ENCODE measurements at regions not wholly inside any gene's neighbourhood (a gene's known extent, or its start where the extent isn't known, plus 50 kb on each side); places are given as distances from the start of the nearest gene placed in this dataset.

DNA sequence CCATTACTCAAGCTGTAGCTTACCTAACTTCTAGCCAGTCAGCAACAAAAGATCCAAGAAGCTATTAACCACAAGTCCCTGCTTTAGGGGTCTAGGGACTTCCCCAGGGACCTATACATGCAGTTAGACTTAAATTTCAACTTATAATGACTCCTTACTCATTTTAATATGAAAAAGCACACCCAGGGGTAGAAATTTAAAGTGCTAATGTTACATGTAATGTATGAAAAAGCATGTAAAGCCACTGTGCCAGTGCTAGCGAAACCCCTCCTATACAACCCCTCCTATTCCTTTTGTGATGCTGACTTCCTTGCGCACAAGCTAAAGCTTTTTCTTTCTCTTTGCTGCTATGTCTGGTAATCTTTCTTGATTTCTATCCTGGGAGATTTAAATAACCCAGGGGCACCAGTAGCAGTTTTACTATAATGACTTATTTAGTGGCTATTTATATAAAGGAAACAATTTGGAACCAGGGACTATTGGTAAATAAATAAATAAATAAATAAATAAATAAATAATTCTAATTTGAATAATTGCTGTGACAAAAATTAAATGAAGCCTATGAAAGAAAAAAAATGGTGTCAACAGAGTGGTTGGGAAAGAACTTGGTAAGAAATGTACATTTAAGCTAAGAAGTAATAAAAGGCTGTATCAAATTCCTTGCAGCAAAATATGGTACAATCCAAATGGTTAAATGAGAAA lies 110.5 kb upstream of the MAGI2 start:
- TF ChIP-seq, protein P1, sequence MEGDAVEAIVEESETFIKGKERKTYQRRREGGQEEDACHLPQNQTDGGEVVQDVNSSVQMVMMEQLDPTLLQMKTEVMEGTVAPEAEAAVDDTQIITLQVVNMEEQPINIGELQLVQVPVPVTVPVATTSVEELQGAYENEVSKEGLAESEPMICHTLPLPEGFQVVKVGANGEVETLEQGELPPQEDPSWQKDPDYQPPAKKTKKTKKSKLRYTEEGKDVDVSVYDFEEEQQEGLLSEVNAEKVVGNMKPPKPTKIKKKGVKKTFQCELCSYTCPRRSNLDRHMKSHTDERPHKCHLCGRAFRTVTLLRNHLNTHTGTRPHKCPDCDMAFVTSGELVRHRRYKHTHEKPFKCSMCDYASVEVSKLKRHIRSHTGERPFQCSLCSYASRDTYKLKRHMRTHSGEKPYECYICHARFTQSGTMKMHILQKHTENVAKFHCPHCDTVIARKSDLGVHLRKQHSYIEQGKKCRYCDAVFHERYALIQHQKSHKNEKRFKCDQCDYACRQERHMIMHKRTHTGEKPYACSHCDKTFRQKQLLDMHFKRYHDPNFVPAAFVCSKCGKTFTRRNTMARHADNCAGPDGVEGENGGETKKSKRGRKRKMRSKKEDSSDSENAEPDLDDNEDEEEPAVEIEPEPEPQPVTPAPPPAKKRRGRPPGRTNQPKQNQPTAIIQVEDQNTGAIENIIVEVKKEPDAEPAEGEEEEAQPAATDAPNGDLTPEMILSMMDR (IDR thresholded peaks at IDR 0.05; ENCODE audit: borderline replicate concordance, extremely low read depth, insufficient read depth): no peak
- H3K36me3 ChIP-seq (ENCODE audit: control insufficient read depth in 2 of 3, insufficient read depth in 3 of 3, low read length in 3 of 3): no peaks in the 10 kb centered on the region
- no peak overlapping the region for H3K4me3 ChIP-seq (ENCODE audit: low read length in 3 of 3)
- no peaks in the 10 kb centered on the region for H3K27me3 ChIP-seq (ENCODE audit: control insufficient read depth, insufficient read depth, low read length)
- H3K9ac ChIP-seq (ENCODE audit: low read length in 3 of 3): no peak overlapping the region
- FAIRE-seq (no peak), DNase-seq (no peak)
- H3K9me3 ChIP-seq (ENCODE audit: control insufficient read depth in 2 of 3, insufficient read depth in 1 of 3, low read length in 3 of 3): no peaks in the 10 kb centered on the region
- no peak overlapping the region for H3K27ac ChIP-seq (ENCODE audit: low read depth in 2 of 2, low read length in 2 of 2)
- intact Hi-C loops (cut with DNase I): no loop called here
- H3K4me1 ChIP-seq (ENCODE audit: control insufficient read depth in 2 of 3, insufficient read depth in 2 of 3, low read depth in 1 of 3, low read length in 3 of 3): no peaks in the 10 kb centered on the region

DNA sequence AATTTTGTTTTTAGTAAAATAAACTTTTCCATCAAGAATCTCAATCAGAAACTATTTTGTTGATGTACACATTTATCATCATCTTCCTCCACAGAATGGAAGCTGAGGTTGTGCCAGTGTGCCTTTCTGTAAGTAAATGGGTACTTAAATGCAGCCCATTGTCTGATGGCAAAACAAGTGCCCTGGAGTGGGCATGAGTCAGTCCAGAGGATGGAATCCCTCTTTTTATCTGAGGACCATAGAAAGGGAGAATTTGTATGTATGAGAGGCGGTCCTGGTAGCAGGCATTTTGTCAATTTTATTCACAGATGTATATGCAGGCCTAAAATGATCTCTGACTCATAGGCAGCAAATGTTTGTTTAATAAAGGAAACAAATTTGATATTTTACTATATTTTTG lies 102.1 kb upstream of the MAGI2 start:
- H3K27me3 ChIP-seq (ENCODE audit: control insufficient read depth, insufficient read depth, low read length): no peaks in the 10 kb centered on the region
- H3K4me1 ChIP-seq (ENCODE audit: control insufficient read depth in 2 of 3, insufficient read depth in 2 of 3, low read depth in 1 of 3, low read length in 3 of 3): no peaks in the 10 kb centered on the region
- H3K27ac ChIP-seq (ENCODE audit: low read depth in 2 of 2, low read length in 2 of 2): no peak overlapping the region
- no peaks in the 10 kb centered on the region for H3K9me3 ChIP-seq (ENCODE audit: control insufficient read depth in 2 of 3, insufficient read depth in 1 of 3, low read length in 3 of 3)
- TF ChIP-seq, protein P1 (IDR thresholded peaks at IDR 0.05; ENCODE audit: borderline replicate concordance, extremely low read depth, insufficient read depth): no peak
- no peak overlapping the region for H3K4me3 ChIP-seq (ENCODE audit: low read length in 3 of 3)
- FAIRE-seq: no peak
- no peak for DNase-seq
- H3K36me3 ChIP-seq (ENCODE audit: control insufficient read depth in 2 of 3, insufficient read depth in 3 of 3, low read length in 3 of 3): no peaks in the 10 kb centered on the region
- no peak overlapping the region for H3K9ac ChIP-seq (ENCODE audit: low read length in 3 of 3)
- intact Hi-C loops (cut with DNase I): no loop called here

DNA sequence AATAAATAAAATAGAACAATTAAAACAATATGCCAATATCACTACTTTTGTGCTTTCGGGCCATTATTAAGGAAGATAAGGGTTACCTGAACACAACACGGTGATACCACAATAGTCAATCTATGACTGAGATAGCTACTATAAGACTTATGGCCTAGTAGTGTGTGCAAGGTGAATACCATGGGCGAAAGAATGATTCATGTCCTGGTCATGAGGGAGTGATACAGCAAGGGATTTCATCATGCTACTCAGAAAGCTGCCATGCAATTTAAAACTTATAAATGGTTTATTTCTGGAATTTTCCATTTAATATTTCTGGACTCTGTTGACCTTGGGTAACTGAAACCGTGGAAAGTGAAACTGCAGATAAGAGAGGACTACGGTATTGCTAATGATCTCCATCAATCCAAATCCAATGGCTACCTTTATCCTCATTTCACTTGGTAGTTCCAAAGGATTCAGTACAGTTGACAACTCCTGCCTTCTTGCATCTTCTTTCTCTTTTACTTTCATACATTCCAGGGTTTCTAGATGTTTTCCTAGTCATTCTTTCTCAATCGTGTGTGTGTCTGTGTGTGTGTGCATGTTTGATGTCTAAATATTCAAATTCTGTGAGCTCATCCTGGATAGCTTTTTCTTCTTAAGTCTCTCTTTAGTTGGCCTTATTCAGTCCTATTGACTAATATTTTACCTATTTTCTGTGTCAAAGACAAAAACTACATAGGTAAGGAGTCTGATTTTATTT lies 100.5 kb upstream of the MAGI2 start:
- Histone ChIP-seq H3K9ac (ENCODE audit: low read length in 3 of 3) (no peak overlapping the region), H3K4me1 (ENCODE audit: control insufficient read depth in 2 of 3, insufficient read depth in 2 of 3, low read depth in 1 of 3, low read length in 3 of 3) (no peaks in the 10 kb centered on the region), H3K27ac (ENCODE audit: low read depth in 2 of 2, low read length in 2 of 2) (no peak overlapping the region), H3K36me3 (ENCODE audit: control insufficient read depth in 2 of 3, insufficient read depth in 3 of 3, low read length in 3 of 3) (no peaks in the 10 kb centered on the region), H3K4me3 (ENCODE audit: low read length in 3 of 3) (no peak overlapping the region), H3K27me3 (ENCODE audit: control insufficient read depth, insufficient read depth, low read length) (no peaks in the 10 kb centered on the region), H3K9me3 (ENCODE audit: control insufficient read depth in 2 of 3, insufficient read depth in 1 of 3, low read length in 3 of 3) (no peaks in the 10 kb centered on the region)
- DNase-seq: no peak
- FAIRE-seq: no peak
- intact Hi-C loops (cut with DNase I): no loop called here
- TF ChIP-seq, protein P1 (IDR thresholded peaks at IDR 0.05; ENCODE audit: borderline replicate concordance, extremely low read depth, insufficient read depth): no peak
